HTR-8/SVneo (cell line): ENCODE measurements at regions not wholly inside any gene's neighbourhood (a gene's known extent, or its start where the extent isn't known, plus 50 kb on each side); places are given as distances from the start of the nearest gene placed in this dataset.

Experiments
- DNase-seq: peaks from one replicate; pipeline ENCODE4 v3.0.0; 2011; ENCODE audit warnings: low spot score, mixed read lengths; ENCODE audit not compliant: insufficient read length
- FAIRE-seq: peaks from 2 replicates; lab custom pipeline; 2011; peaks lifted over from hg19 to GRCh38; lab: Jason Lieb, UNC

GRCh38 chr16:14364112-14364385 is 266.0 kb downstream of the PARN start:
- DNase-seq = no peak
- FAIRE-seq = no peak

GRCh38 chr16:14362774-14363371 is 267.2 kb downstream of the PARN start:
- no peak for FAIRE-seq

GRCh38 chr16:14360326-14361037 is 269.6 kb downstream of the PARN start:
- no peak for FAIRE-seq
- DNase-seq = no peak

More at GRCh38 chr16:14362774-14363371, 267.2 kb downstream of the PARN start:
- no peak for DNase-seq

- FAIRE-seq = no peak
These were observed 271.3 kb downstream of the PARN start for GRCh38 chr16:14358697-14359305.

GRCh38 chr16:14357328-14357727 is 272.7 kb downstream of the PARN start:
- no peak for FAIRE-seq

More at GRCh38 chr16:14358697-14359305, 271.3 kb downstream of the PARN start:
- no peak for DNase-seq

GRCh38 chr16:14356064-14356463 is 274.0 kb downstream of the PARN start:
- FAIRE-seq (no peak), DNase-seq (no peak)

More at GRCh38 chr16:14357328-14357727, 272.7 kb downstream of the PARN start:
- no peak for DNase-seq

- no peak for FAIRE-seq
- no peak for DNase-seq
These were observed 275.3 kb downstream of the PARN start for GRCh38 chr16:14354561-14355351.

GRCh38 chr16:14353340-14353739 is 276.7 kb downstream of the PARN start:
- DNase-seq = no peak
- FAIRE-seq = no peak

- no peak for FAIRE-seq
- DNase-seq = no peak
These were observed 278.4 kb downstream of the PARN start for GRCh38 chr16:14351647-14352046.

- no peak for DNase-seq
- FAIRE-seq = no peak
These were observed 279.4 kb downstream of the PARN start for GRCh38 chr16:14350626-14351025.

- no peak for DNase-seq
- FAIRE-seq = no peak
These were observed 279.0 kb downstream of the MRTFB start for GRCh38 chr16:14350081-14350480.

GRCh38 chr16:14347706-14348105 is 276.6 kb downstream of the MRTFB start:
- no peak for DNase-seq
- FAIRE-seq = no peak

- no peak for FAIRE-seq
- DNase-seq = no peak
These were observed 275.4 kb downstream of the MRTFB start for GRCh38 chr16:14346278-14347142.

GRCh38 chr16:14345512-14346115 is 274.5 kb downstream of the MRTFB start:
- FAIRE-seq (no peak), DNase-seq (no peak)

GRCh38 chr16:14344945-14345344 is 273.8 kb downstream of the MRTFB start:
- FAIRE-seq (no peak), DNase-seq (no peak)

GRCh38 chr16:14344292-14344691 is 273.2 kb downstream of the MRTFB start:
- DNase-seq = no peak
- FAIRE-seq = no peak

- FAIRE-seq (no peak), DNase-seq (no peak)
These were observed 270.5 kb downstream of the MRTFB start for GRCh38 chr16:14341324-14342225.

GRCh38 chr16:14339694-14340093 is 268.6 kb downstream of the MRTFB start:
- DNase-seq (no peak), FAIRE-seq (no peak)

- DNase-seq (no peak), FAIRE-seq (no peak)
These were observed 267.9 kb downstream of the MRTFB start for GRCh38 chr16:14338969-14339368.
